IPS-18c (cell line): ENCODE measurements at regions not wholly inside any gene's neighbourhood (a gene's known extent, or its start where the extent isn't known, plus 50 kb on each side); places are given as distances from the start of the nearest gene placed in this dataset.
"Not testable (repeated sequence)": the region's sequence is repeated elsewhere in the genome, so short reads cannot be mapped to it uniquely, and the experiment has no call there.

ENCODE experiments used
- H3K4me3 ChIP-seq: 2 replicates; pipeline ENCODE4 v1.7.0; 2013; ENCODE audit warnings: low read depth, mild to moderate bottlenecking, low read length, moderate library complexity; ENCODE audit not compliant: insufficient read depth
- H3K9me3 ChIP-seq: one replicate; pipeline ENCODE4 v1.6.1; 2013; ENCODE audit warnings: mild to moderate bottlenecking, low read length, moderate library complexity; ENCODE audit not compliant: control insufficient read depth, insufficient read depth

DNA sequence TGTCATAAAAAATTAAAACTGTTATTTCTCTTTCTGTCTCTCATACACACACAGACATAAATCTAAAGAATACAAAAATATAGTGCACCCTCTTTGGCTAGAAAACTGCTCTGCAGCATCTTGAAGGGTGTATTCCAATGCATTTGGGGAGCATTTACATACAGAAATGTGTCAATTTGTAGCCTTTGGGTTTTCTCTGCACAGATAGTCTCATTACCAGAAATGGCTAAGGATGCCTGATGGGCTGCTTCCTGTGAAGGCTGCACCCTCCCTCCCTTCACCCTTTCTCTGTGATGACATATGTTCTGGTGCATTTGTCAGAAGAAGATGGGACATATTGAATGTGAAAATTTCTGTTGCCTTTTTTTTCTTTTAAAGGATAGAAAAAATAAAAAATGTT is 1239.3 kb downstream of the CDH11 start:
- no peaks in the 10 kb centered on the region for H3K9me3 ChIP-seq
- no peak overlapping the region for H3K4me3 ChIP-seq

DNA sequence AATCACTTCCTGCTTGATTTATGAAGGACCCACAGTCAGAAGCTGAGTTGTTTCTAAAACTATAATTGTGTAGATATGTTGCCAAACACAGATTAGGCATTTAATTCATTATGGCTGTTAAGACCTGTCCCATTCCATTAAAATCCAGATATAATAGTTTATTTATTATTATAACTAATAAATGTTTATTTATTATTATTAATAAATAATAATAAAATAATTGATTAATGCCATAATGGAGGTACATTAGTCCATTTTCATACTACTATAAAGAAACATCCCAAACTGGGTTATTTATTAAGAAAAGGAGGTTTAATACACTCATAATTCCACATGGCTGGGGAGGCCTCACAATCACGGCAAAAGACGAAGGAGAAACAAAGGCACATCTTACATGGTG is 1240.9 kb downstream of the CDH11 start:
- no peaks in the 10 kb centered on the region for H3K9me3 ChIP-seq

GRCh38 chr16:63877401-63877800 is 1244.5 kb downstream of the CDH11 start:
- no peaks in the 10 kb centered on the region for H3K9me3 ChIP-seq

More for the DNA sequence above, 1240.9 kb downstream of the CDH11 start:
- no peak overlapping the region for H3K4me3 ChIP-seq

DNA sequence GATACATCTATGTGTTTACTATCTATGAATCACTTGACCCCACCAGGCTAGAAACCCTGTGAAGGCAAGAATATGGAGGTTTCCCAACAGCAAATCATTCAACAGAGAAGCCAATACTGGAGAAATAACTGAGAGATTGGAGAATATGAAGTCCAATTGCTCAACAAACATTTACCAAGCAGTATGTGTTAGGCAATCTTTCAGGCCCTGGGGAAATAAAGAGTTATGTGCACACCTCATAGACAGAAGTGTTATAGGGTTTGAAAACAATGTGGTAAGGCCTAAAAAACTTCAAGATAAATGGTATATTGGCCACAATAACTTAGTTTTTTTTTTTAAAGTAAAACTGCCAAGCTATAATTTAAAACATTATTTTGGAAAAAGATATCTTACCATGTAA is 1245.8 kb downstream of the CDH11 start:
- H3K4me3 ChIP-seq: no peak overlapping the region
- H3K9me3 ChIP-seq: no peaks in the 10 kb centered on the region

More at GRCh38 chr16:63877401-63877800, 1244.5 kb downstream of the CDH11 start:
- no peak overlapping the region for H3K4me3 ChIP-seq

DNA sequence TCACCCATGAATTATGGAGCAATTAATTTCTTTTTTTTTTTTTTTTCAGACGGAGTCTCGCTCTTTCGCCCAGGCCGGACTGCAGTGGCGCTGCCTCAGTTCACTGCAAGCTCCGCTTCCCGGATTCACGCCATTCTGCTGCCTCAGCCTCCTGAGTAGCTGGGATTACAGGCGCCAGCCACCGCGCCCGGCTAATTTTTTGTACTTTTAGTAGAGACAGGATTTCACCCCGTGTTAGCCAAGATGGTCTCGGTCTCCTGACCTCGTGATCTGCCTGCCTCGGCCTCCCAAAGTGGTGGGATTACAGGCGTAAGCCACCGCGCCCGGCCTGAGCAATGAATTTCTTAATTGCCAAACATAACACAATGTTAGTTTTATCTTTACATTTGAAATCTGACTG is 1261.2 kb downstream of the CDH11 start:
- H3K4me3 ChIP-seq, H3K9me3 ChIP-seq: not testable (repeated sequence)

- Histone ChIP-seq H3K9me3 (no peaks in the 10 kb centered on the region), H3K4me3 (no peak overlapping the region)
Measured at GRCh38 chr16:63856537-63856936, 1265.3 kb downstream of the CDH11 start.

- no peaks in the 10 kb centered on the region for H3K9me3 ChIP-seq
- no peak overlapping the region for H3K4me3 ChIP-seq
Measured at GRCh38 chr16:63850979-63851378, 1270.9 kb downstream of the CDH11 start.

- H3K4me3 ChIP-seq: no peak overlapping the region
- H3K9me3 ChIP-seq: no peaks in the 10 kb centered on the region
Measured at GRCh38 chr16:63841271-63841670, 1280.6 kb downstream of the CDH11 start.

DNA sequence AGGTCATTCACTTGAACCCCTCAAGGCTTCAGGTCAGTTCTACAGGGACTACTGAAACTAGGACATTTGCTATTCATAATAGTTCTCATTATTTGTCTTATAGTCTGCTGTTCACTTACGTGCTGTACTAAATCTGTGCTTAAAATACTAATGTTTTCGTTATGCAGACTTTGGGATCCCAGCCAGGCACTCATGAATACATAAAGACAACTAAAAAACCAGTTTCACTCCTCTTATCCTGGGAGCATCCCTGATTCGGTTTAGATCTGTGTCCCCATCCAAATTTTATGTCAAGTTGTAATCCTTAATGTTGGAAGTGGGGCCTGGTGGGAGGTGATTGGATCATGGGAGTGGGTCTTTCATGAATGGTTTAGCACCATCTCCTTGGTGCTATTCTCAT is 1291.8 kb downstream of the CDH11 start:
- Histone ChIP-seq H3K9me3 (peaks cover 4% of the 10 kb centered on the region), H3K4me3 (no peak overlapping the region)

DNA sequence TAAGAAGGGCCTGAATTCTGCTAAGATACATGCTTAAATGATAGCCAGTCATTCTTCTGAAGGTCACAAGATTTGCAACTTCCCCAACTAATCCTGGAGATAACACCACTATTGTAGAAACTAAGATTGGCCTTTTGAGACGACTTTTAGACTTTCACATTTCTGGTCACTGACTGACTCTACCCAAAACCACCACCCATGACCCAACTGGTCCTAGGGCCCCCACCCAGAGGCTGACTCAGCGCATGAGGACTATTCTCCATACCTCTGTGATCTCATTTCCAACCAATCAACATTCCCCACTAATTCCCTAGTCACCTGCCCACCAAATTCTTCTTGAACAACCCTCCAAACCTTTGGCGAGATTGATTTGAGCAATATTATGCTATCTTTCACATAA is 1299.0 kb downstream of the CDH11 start:
- Histone ChIP-seq H3K4me3 (no peak overlapping the region), H3K9me3 (no peaks in the 10 kb centered on the region)

DNA sequence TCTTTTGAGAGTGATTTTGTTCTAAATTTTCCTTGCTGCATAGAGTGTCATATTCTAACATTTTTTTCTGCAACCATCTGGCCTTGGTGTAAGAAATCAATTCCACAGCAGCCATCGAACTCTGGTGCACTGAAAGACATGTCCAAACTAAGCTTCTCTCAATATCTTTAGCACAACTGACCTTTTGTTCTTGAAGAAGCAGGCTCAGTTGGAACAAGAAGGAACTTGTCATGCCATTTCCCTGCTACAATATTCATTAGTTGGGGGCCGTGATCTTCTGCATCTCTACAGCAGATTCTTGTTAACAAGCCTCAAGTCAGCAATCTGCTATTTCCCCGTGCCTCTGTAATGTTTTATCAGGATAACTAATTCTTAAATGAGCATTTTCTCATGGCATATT is 1305.6 kb downstream of the CDH11 start:
- H3K4me3 ChIP-seq: no peak overlapping the region
- H3K9me3 ChIP-seq: no peaks in the 10 kb centered on the region

DNA sequence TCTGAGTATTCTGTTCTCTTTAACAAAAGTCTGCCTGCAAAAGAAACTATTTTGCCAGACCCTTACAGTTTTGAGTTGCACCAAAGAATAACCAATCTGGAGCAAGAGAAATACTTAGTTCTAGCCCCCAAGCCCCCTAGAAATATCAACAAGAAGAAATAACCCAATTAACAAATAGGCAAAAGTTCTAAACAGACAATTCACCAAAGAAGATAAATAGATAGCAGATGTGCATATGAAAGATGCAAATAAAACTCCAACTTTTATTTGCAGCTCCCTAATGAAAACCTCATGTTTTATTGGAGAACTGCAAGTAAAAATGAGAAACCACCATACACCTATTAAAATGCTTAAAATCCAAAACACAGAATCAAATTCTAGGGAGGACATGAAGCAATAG is 1308.0 kb downstream of the CDH11 start:
- no peak overlapping the region for H3K4me3 ChIP-seq
- H3K9me3 ChIP-seq: no peaks in the 10 kb centered on the region

- no peaks in the 10 kb centered on the region for H3K9me3 ChIP-seq
- H3K4me3 ChIP-seq: no peak overlapping the region
Measured at GRCh38 chr16:63808730-63809129, 1313.1 kb downstream of the CDH11 start.

DNA sequence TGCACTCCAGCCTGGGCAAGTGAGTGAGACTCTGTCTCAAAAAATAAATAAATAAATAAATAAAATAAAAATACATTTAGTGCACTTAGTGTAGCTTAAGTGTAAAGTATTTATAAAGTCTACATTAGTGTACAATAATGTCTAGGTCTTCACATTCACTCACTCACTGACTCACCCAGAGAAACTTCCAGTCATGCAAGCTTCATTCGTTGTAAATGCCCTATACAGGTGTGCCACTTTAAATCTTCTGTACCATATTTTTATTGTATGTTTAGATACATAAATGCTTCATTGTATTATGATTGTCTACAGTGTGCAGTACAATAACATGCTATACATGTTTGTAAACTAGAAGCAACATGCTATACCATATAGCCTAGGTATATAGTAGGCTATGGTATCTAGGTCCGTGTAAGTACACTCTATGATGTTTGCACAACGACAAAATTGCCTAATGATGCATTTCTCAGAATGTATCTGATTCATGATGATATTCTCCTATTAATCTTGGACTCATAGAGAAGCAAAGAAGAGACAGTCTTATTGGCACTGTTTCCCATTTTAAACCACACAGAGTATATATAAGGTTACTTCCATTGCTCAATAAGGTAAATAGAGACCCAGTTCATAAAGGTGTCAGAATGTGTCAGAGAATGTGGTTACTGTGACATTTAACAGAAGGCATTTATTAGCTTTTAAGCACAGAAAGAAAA is 1314.9 kb downstream of the CDH11 start:
- H3K9me3 ChIP-seq: peaks cover 1% of the 10 kb centered on the region
- no peak overlapping the region for H3K4me3 ChIP-seq

GRCh38 chr16:63804126-63804525 is 1317.7 kb downstream of the CDH11 start:
- no peak overlapping the region for H3K4me3 ChIP-seq
- peaks cover 2% of the 10 kb centered on the region for H3K9me3 ChIP-seq

DNA sequence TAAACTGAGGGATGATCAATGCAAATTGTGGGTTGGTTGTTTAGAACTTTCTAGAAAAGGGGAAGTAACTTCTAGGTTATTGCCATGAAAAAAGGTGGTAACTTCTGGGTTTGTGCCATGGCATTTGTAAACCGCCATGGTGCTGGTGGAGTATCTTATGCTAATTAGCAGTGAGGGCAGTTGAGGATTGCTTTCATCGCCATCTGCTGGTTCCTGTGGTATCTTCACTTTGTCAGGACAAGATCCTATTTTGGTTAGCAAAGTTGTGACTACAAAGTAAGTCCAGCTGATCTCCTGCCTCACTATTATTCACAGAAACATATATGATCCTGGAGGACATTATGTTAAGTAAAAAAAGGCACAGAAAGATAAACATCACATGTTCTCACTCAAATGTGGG is 1332.3 kb downstream of the CDH11 start:
- H3K9me3 ChIP-seq: no peaks in the 10 kb centered on the region
- H3K4me3 ChIP-seq: no peak overlapping the region

- peaks cover 2% of the 10 kb centered on the region for H3K9me3 ChIP-seq
- no peak overlapping the region for H3K4me3 ChIP-seq
Measured at GRCh38 chr16:63787014-63787413, 1334.8 kb downstream of the CDH11 start.

GRCh38 chr16:63785170-63785569 is 1336.7 kb downstream of the CDH11 start:
- Histone ChIP-seq H3K4me3 (no peak overlapping the region), H3K9me3 (peaks cover 2% of the 10 kb centered on the region)

DNA sequence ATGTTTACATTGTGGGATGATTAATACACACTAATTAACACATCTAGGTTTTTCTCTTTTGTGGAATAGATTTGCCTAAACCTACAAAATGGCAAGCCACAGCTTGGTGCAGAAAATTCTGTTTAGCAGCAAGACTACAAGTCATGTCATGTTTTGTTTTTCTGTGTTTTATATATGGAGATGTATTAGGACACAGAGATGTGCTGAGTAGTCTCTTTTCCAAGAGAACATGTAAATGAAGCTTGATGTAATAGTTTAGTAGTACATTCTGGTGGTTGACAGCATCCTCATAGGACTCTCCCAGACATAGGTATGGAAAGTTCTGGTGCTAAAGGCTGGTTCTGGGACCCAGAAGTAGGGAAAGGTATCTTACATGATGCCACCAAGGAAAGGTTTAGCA is 1345.4 kb downstream of the CDH11 start:
- H3K9me3 ChIP-seq: no peaks in the 10 kb centered on the region
- no peak overlapping the region for H3K4me3 ChIP-seq
